HG02885 (cell line): ENCODE measurements at regions not wholly inside any gene's neighbourhood (a gene's known extent, or its start where the extent isn't known, plus 50 kb on each side); places are given as distances from the start of the nearest gene placed in this dataset.
A peak's percentile ranks its signal among the peaks of the same experiment; 100 is the strongest.

ENCODE experiments used
- ATAC-seq: cut with Tn5 transposase; IDR thresholded peaks from one replicate; pipeline ENCODE4 v1.9.1; 2021; ENCODE audit warnings: mild to moderate bottlenecking; ENCODE audit not compliant: unreplicated experiment, poor library complexity

- ATAC-seq: no peak
Observed at GRCh38 chr12:75715682-75716081, 204.3 kb upstream of the KRR1 start.

- ATAC-seq: no peak
Observed at GRCh38 chr12:75715323-75715644, 203.9 kb upstream of the KRR1 start.

- no peak for ATAC-seq
Observed at GRCh38 chr12:75714462-75715322, 203.3 kb upstream of the KRR1 start.

- ATAC-seq: peak; percentile 55
Observed at GRCh38 chr12:75713434-75713833, 202.0 kb upstream of the KRR1 start.

GRCh38 chr12:75712223-75712622, 200.8 kb upstream of the KRR1 start:
- ATAC-seq: no peak

- ATAC-seq: no peak
Observed at GRCh38 chr12:75711271-75711670, 199.9 kb upstream of the KRR1 start.

- ATAC-seq: no peak
Observed at GRCh38 chr12:75710361-75711069, 199.1 kb upstream of the KRR1 start.

GRCh38 chr12:75709503-75709902, 198.1 kb upstream of the KRR1 start:
- no peak for ATAC-seq

- no peak for ATAC-seq
Observed at GRCh38 chr12:75708802-75709201, 197.4 kb upstream of the KRR1 start.

- no peak for ATAC-seq
Observed at GRCh38 chr12:75707983-75708382, 196.6 kb upstream of the KRR1 start.

- ATAC-seq: peak; percentile 81
Observed at GRCh38 chr12:75706786-75707605, 195.6 kb upstream of the KRR1 start.

- no peak for ATAC-seq
Observed at GRCh38 chr12:75705749-75706711, 194.6 kb upstream of the KRR1 start.

GRCh38 chr12:75704664-75705063, 193.3 kb upstream of the KRR1 start:
- no peak for ATAC-seq

- ATAC-seq: no peak
Observed at GRCh38 chr12:75704208-75704607, 192.8 kb upstream of the KRR1 start.

GRCh38 chr12:75703131-75703530, 191.7 kb upstream of the KRR1 start:
- ATAC-seq: no peak

- no peak for ATAC-seq
Observed at GRCh38 chr12:75702477-75703093, 191.2 kb upstream of the KRR1 start.

GRCh38 chr12:75701859-75702258, 190.4 kb upstream of the KRR1 start:
- ATAC-seq: no peak

- no peak for ATAC-seq
Observed at GRCh38 chr12:75699728-75700496, 188.5 kb upstream of the KRR1 start.

- no peak for ATAC-seq
Observed at GRCh38 chr12:75699251-75699650, 187.8 kb upstream of the KRR1 start.
